ENCODE measurements at regions not wholly inside any gene's neighbourhood (a gene's known extent, or its start where the extent isn't known, plus 50 kb on each side); places are given as distances from the start of the nearest gene placed in this dataset.

DNA sequence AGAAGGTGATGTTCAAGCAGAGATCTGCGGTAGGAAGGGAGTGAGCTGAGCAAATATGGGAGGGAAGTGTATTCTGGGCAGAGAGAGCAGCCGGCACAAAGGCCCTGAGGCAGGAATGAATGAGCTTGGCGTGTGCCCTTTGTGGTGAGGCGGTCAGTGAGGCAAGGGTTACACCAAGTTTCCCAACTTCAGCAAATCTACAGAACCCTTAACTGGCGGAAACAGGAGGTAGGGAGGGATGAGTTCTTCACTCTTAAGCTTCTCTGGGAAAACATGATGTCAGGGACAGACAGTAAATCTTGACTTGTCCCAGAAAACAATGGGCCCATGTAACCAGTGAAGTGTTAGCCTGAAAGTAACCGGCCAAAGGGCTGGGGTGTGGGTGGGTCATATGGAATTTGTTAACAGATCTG, 97.1 kb upstream of the PTPN1 start:
- Mint-ChIP-seq H3K4me1 (peaks cover 0 to 3% (median 0%) of the 10 kb centered on the region in 3 donors), H3K4me3 (no peak overlapping the region), H3K36me3 (no peaks in the 10 kb centered on the region), H3K9me3 (peaks cover 0 to 5% (median 2%) of the 10 kb centered on the region in 3 donors), H3K27me3 (peaks cover 5% of the 10 kb centered on the region), H3K27ac (no peak overlapping the region)

DNA sequence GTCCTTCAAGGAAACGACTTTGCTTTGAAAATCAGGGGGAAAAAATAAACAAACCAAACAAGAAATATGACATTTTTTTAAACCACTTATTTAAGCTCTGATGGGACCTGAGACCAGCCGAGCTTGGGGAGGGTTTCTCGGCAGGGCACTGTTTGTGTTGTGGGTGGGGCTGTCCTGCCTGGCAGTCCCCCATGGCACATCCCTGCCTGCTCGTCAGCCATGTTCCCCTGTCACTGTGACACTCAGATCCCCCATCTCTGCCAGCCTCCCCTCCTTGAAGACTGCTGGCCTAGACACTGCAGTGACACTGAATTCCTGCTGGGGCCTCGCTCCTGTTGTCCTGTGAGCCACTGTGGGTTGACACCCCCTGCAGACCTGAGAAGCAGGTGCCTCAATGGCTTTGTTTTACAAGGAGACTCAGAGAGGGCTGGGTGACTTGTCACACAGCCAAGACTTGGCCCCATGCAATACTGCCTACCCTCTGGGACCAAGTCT, 95.1 kb upstream of the PTPN1 start:
- Mint-ChIP-seq H3K4me3 (no peak overlapping the region), H3K27me3 (peaks cover 8% of the 10 kb centered on the region), H3K27ac (no peak overlapping the region), H3K36me3 (no peaks in the 10 kb centered on the region), H3K9me3 (peaks cover 0 to 5% (median 0%) of the 10 kb centered on the region in 3 donors), H3K4me1 (peaks cover 0 to 2% (median 0%) of the 10 kb centered on the region in 3 donors)

DNA sequence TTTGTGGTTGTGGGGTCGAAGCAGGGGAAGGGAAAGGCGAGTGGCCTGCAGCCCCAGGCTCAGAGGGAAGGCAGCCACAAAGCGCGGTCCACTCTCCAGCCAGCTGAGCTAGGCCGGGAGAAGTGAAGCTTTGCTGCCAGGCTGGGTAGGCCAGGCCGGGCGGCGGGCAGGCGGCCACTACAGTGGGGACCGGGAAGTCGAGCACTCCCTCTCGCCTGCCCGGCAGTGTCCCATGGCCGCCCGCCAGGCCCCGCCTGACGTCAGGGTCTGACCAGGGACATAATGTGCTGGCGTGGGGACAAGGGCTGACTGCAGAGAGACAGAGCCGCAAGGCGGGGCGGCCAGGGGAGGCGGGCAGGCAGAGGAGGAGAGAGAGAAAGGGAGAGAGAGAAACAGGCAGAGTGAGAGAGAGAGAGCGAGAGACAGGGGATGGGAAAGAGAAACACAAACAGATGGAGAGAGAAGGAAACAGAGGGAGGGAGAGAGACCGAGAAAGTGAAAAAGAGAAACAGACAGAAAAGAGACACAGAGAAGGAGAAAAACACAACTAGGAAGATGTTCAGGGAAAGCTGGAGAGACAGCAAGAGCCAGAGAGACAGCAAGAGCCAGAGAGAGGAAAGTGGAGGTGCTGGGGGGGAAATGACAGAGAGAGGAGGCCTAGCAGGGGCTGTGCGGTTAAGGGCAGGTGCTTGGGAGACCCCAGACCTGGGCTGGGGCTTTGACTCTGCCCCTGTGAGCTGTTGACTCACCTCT, 94.5 kb upstream of the PTPN1 start:
- H3K9me3 Mint-ChIP-seq, result peaks cover 0 to 5% (median 0%) of the 10 kb centered on the region in 3 donors
- peaks cover 5% of the 10 kb centered on the region for H3K27me3 Mint-ChIP-seq
- no peak overlapping the region for H3K27ac Mint-ChIP-seq
- H3K36me3 Mint-ChIP-seq, result no peaks in the 10 kb centered on the region
- H3K4me1 Mint-ChIP-seq, result peaks cover 0 to 2% (median 0%) of the 10 kb centered on the region in 3 donors
- H3K4me3 Mint-ChIP-seq, result no peak overlapping the region

DNA sequence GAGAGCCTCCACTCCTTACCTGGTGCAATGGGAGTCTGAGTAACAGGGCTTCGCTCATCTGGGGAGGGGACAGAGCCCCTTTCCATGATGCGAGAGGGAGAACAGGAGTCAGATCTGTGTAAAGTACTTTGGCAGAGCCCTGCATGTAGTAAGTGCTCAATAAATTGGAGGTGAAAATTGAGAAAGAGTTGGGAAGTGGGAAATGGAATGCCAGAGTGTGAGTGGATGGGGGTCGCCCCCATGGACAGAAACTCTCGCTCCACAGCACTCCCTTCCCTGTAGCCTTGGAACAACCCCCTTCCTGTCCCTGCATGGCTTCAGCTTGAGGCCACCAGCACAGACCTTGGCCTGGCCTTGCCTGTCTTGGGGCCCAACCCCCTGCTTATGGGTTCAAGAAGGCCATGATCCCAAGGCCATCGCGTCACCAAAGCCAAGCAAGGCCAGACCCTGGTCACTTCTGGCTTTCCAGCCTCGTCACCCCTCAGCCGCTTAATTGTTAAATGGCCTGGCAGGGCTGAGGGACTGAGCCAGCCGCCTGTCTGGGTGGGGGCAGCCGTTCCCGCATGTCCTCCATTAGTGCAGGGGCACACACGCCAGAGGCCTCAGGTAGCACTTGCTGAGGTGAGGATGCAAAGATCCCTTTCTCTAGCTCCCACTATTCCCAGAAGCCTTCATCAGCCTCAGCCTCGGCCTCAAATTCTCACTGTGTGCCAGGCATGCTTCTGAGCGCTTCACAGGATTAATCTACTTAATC, 93.7 kb upstream of the PTPN1 start:
- Mint-ChIP-seq H3K27me3 (peaks cover 5% of the 10 kb centered on the region), H3K9me3 (peaks cover 0 to 5% (median 0%) of the 10 kb centered on the region in 3 donors), H3K4me1 (peaks cover 0 to 2% (median 0%) of the 10 kb centered on the region in 3 donors), H3K36me3 (no peaks in the 10 kb centered on the region), H3K4me3 (no peak overlapping the region), H3K27ac (no peak overlapping the region)

DNA sequence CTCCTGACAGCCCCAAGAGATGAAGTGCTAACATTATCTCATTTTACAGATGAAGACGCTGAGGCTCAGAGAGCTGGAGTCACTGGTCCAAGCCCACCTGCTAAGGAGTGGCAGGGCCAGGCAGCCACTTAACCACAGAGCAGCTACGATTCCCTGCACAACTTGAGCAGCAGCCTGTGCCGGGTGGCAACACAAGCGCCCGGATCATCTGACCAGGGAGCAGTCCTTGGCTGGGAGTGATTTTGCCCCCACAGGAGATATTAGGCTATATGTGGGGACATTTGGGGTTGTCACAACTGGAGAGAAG, 93.2 kb upstream of the PTPN1 start:
- H3K4me1 Mint-ChIP-seq, result peaks cover 0 to 2% (median 0%) of the 10 kb centered on the region in 3 donors
- H3K4me3 Mint-ChIP-seq, result no peak overlapping the region
- H3K27me3 Mint-ChIP-seq, result peaks cover 5% of the 10 kb centered on the region
- H3K27ac Mint-ChIP-seq, result no peak overlapping the region
- no peaks in the 10 kb centered on the region for H3K36me3 Mint-ChIP-seq
- peaks cover 0 to 5% (median 3%) of the 10 kb centered on the region in 3 donors for H3K9me3 Mint-ChIP-seq

DNA sequence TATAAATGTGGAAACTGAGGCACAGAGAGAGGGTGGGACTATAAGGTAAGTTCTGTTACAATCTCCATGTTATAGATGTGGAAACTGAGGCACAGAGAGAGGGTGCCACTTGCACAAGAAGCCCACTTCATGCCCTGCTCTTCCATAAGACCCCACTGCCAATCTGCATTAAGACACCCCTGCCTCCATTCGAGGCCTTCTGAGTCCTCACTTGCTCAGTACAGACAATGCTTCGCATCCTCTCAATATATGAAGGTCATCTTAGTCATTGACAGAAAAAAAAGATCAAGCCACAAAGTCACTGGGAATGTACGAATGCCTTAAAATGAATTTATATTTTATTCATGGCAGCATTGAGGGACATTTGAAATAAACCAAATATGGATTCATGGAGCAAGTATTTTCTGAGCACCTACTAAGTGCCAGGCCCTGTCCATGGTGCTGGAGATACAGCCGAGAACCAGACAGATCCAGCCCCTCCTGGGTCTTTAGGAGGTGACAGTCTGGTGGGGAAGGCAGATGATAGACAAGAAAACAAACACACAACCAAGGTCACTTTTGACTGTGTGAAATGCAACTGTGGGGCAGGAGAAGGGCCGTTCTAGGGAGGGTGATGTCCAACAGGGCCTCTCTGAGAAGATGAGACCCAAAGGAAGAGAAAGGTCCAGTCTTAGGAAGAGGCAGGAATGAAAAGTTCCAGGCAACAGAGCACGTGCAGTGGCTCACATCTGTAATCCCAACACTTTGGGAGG, 92.5 kb upstream of the PTPN1 start:
- no peak overlapping the region for H3K27ac Mint-ChIP-seq
- peaks cover 5% of the 10 kb centered on the region for H3K27me3 Mint-ChIP-seq
- H3K36me3 Mint-ChIP-seq, result peaks cover 3% of the 10 kb centered on the region
- peaks cover 0 to 2% (median 0%) of the 10 kb centered on the region in 3 donors for H3K4me1 Mint-ChIP-seq
- H3K4me3 Mint-ChIP-seq, result no peak overlapping the region
- H3K9me3 Mint-ChIP-seq, result peaks cover 0 to 5% (median 5%) of the 10 kb centered on the region in 3 donors

DNA sequence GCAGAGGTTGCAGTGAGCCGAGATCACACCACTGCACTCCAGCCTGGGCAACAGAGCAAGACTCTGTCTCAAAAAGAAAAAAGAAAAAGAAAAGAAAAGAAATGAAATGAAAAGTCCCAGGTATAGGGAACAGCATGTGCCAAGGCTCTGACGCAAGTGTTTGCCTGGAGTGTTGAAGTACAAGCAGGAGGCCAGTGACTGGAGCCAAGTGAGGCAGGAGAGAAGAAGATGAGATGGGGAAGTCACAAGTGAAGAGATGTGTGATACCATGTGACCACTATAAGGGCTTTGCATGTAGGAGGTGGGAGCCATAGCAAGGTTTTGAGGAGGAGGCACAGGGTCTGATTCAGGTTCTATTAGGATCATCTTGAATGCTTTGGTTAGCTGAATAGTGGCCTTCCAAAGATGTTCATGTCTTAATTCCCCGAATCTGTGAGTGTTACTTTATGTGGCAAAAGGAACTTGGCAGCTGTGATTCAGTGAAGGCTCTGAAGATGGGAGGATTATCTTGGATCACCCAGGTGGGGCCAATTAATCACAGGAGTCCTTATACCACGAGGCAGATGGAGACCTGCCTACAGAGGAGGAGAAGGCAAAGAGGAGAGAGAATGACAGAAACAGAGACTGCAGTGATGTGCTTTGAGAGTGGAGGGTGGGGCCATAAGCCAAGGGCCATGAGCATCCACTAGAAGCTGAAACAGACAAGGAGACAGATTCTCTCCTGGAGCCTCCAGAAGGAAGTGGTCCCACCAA, 91.1 kb upstream of the PTPN1 start:
- Mint-ChIP-seq H3K9me3 (peaks cover 0 to 5% (median 0%) of the 10 kb centered on the region in 3 donors), H3K4me1 (peaks cover 0 to 2% (median 0%) of the 10 kb centered on the region in 3 donors), H3K36me3 (peaks cover 3% of the 10 kb centered on the region), H3K27ac (no peak overlapping the region), H3K4me3 (no peak overlapping the region), H3K27me3 (peaks cover 6% of the 10 kb centered on the region)

DNA sequence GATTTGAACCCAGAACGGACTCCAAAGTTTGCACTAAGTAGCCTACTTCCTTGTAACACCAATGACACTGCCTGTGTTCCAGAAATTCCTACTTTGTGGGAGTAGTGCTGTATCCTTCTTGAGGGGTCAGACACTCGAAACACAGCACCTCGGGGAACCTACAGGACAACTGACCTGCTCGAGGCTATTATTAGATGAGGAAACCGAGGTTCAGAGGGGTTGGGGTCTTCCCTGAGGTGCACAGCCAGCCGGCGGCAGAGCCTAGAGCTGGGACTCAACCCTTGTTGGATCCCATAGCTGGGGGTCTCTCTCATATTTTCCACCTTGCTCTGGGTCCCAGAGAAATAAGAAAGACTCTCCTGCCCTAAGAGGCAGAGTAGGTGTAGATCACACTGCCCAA, 89.8 kb upstream of the PTPN1 start:
- peaks cover 11% of the 10 kb centered on the region for H3K27me3 Mint-ChIP-seq
- H3K9me3 Mint-ChIP-seq, result peaks cover 0 to 6% (median 0%) of the 10 kb centered on the region in 3 donors
- no peak overlapping the region for H3K4me3 Mint-ChIP-seq
- no peak overlapping the region for H3K27ac Mint-ChIP-seq
- H3K4me1 Mint-ChIP-seq, result peaks cover 0 to 2% (median 0%) of the 10 kb centered on the region in 3 donors
- H3K36me3 Mint-ChIP-seq, result peaks cover 3% of the 10 kb centered on the region

DNA sequence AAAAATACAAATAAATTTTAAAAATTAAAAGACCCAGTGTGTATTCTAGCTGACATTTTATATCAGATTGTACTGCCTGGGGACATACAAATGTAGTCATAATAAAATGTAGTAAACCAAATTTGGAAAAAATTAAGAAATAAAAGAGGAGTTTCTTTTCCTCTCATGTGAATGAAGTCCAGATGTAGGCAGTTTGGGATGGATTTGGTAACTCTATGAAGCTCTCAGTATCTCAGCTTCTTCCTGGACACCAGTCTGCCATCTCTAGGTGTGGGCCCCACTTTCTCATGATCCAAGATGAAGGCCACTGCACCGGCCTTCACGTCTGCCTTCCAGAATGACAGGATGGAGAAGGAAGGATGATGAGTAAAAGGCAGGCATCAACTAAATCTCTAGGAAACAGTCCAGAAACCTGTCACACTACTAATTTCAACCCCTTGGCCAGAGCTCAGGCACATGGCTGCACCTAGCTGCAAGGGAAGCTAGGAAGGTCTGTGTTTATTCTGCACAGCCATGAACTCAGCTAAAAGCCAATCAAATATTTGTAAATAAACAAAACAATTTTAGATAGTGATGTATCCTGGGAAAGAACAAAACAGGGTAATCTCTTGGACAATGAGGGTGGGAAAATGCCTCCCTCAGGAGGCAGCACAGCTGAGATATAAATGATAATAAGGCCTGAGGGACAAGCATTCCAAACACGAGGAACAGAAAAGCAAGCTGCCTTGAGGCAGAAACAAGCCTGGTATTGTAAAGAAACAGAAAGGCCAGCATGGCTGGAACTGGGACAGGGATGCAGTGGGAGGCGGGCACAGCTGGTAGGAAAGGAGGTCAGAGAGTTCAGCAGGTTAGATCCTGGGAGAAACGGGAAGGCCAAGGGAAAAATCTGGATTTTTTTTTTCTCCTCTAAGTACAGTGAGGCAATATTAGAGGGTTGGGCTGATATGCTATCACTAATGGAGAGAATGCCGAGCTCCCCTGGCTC, 88.5 kb upstream of the PTPN1 start:
- Mint-ChIP-seq H3K27ac (no peak overlapping the region), H3K4me1 (no peaks in the 10 kb centered on the region), H3K36me3 (peaks cover 3% of the 10 kb centered on the region), H3K9me3 (peaks cover 0 to 6% (median 0%) of the 10 kb centered on the region in 3 donors), H3K27me3 (peaks cover 11% of the 10 kb centered on the region), H3K4me3 (no peak overlapping the region)

DNA sequence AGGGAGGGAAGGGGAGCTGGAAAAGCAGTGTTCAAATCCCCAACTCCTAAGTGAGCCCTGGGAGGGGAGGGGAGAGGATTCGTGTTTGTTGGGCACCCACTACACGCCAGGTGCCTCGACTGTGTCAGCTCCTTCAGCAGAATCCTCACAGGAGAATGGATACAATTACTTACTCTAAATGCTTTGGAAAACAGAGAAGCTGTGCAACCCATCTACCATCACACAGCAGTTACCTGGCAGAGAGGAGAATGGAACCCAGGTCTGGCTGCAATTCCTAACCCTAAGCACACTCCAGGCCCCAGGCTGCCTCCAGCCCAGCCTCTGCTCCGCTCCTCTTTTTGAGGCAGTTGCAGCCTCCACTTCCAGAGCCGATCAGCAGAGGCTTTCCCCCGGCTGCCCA, 86.4 kb upstream of the PTPN1 start:
- no peaks in the 10 kb centered on the region for H3K4me1 Mint-ChIP-seq

DNA sequence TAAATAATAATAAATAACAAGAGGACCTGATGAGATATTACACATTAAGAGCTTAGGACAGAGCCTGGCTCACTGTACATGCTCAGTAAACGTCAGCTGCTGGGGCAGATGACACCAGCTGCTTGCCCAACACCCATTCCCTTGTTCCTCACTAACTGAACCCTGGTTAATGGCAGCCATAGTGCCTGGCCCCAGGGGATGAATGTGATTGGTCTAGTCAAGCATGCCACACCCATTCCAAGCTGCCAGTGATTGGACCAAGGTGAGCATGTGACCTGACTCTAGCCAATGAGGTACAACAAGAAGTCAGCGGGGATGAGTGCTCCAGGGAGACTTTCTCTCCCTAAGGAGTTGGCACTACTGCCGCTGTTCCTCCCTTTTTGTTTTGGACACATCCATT, 85.1 kb upstream of the PTPN1 start:
- Mint-ChIP-seq H3K36me3 (peaks cover 3% of the 10 kb centered on the region), H3K4me1 (no peaks in the 10 kb centered on the region), H3K4me3 (no peak overlapping the region), H3K27ac (no peak overlapping the region), H3K27me3 (peaks cover 12% of the 10 kb centered on the region), H3K9me3 (peaks cover 0 to 6% (median 0%) of the 10 kb centered on the region in 3 donors)

More for the DNA sequence above, 86.4 kb upstream of the PTPN1 start:
- Mint-ChIP-seq H3K27ac (peak overlapping the region in 1 of 3 donors; percentile 88), H3K9me3 (peaks cover 0 to 6% (median 0%) of the 10 kb centered on the region in 3 donors), H3K4me3 (no peak overlapping the region), H3K27me3 (peaks cover 11% of the 10 kb centered on the region), H3K36me3 (peaks cover 3% of the 10 kb centered on the region)

DNA sequence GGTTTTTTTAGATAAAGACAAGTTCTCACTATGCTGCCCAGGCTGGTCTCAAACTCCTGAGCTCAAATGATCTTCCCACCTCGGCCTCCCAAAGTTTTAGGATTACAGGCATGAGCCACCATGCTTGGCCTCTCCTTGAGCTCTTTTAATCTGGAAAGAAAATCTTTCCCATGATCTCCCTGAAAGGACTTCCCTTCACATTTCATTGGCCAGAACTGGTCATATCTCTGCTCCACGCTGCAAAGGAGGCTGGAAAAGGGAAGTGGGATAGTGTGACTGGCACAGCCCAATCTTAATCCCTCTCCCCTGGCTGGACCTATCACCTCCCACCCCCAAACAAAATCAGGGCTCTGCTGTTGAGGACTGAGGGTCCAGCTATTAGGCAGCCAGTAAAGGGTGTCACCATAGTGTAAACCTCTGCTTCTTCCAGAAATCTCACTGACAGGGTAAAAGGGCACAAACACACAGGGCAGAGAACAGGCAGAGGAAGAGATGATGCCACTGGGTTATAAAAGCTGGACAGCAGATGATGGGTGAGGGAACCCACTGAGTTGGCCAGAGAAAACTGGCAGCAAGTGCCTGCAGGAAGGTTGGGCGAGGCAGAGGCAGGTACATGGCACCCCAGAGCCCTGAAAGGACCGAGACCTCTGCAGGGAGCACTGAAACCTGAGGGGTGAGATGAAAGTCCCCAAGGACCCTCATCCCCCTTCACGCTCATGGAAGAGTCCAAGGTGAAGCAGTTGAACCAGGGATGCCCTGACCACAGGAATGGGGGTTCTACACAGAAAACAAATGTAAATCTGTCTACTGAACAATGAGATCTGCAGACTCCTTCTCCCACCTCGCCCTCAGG, 83.1 kb upstream of the PTPN1 start:
- no peaks in the 10 kb centered on the region for H3K4me1 Mint-ChIP-seq
- H3K27ac Mint-ChIP-seq, result no peak overlapping the region
- no peak overlapping the region for H3K4me3 Mint-ChIP-seq

DNA sequence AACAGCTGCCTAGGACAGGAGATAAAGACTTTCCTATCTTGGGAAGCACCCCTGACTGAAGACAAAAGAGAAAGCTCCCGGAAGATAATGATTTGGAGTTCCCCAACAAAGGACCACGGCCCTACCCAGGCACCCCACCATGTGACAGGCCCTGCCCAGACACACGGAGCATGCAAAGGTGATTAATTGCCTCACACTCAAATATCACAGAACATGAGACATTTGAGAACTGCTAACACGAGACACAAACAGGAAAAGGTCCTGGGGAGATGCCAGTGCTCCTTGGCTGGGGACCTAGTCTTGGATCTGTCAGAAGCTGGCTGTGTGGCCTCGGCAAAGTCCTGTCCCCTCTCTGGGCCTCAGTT, 82.5 kb upstream of the PTPN1 start:
- H3K4me3 Mint-ChIP-seq, result no peak overlapping the region
- H3K27ac Mint-ChIP-seq, result no peak overlapping the region
- peaks cover under 1% of the 10 kb centered on the region for H3K36me3 Mint-ChIP-seq
- H3K4me1 Mint-ChIP-seq, result no peaks in the 10 kb centered on the region
- H3K27me3 Mint-ChIP-seq, result peaks cover 19% of the 10 kb centered on the region
- peaks cover 0 to 2% (median 0%) of the 10 kb centered on the region in 3 donors for H3K9me3 Mint-ChIP-seq

More for the DNA sequence above, 83.1 kb upstream of the PTPN1 start:
- Mint-ChIP-seq H3K36me3 (peaks cover 3% of the 10 kb centered on the region), H3K9me3 (peaks cover 0 to 3% (median 0%) of the 10 kb centered on the region in 3 donors), H3K27me3 (peaks cover 17% of the 10 kb centered on the region)

Data from IgD-negative memory B cell (primary cell).